Caco-2 (cell line): ENCODE measurements at regions not wholly inside any gene's neighbourhood (a gene's known extent, or its start where the extent isn't known, plus 50 kb on each side); places are given as distances from the start of the nearest gene placed in this dataset.

ENCODE experiments used
- BruUV-seq: library from RNA; stranded (reverse); fragments of 400-500 nt; replicated peaks from 2 replicates; lab custom pipeline; 2021; lab: Mats Ljungman, UMichigan
- CTCF ChIA-PET: fragments of 300-600 bp; sonication (Branson Sonifier 250); formaldehyde crosslinking; loops from one replicate; lab custom pipeline; 2022; ENCODE audit warnings: antibody characterized with exemption; lab: Charles Lee
- POLR2A ChIA-PET: fragments of 300-600 bp; sonication (Branson Sonifier 250); formaldehyde crosslinking; loops from one replicate; lab custom pipeline; 2022; ENCODE audit warnings: antibody characterized with exemption; lab: Charles Lee
- DNase-seq, 2 experiments: peaks; one replicate each; pipeline versions ENCODE4 v3.0.0 to v3.0.0-alpha.2; 2020 to 2022
- H3K27me3 ChIP-seq: replicated peaks from 2 replicates; pipeline ENCODE4 v1.6.0; 2011; ENCODE audit warnings: low read length; ENCODE audit not compliant: control insufficient read depth, insufficient read depth
- H3K36me3 ChIP-seq: 2 replicates; pipeline ENCODE4 v1.5.1; 2011; ENCODE audit warnings: low read length; ENCODE audit not compliant: control insufficient read depth, insufficient read depth
- H3K4me1 ChIP-seq: fragments of 250-450 bp; sonication (Bioruptor Pico); 2 replicates; pipeline ENCODE4 v1.5.1; 2020; ENCODE audit warnings: mild to moderate bottlenecking
- H3K4me3 ChIP-seq: 2 replicates; pipeline ENCODE4 v1.5.1; 2011; ENCODE audit warnings: low read depth, mild to moderate bottlenecking, control low read depth, low read length
- H3K9me3 ChIP-seq: fragments of 250-450 bp; sonication (Bioruptor Pico); 2 replicates; pipeline ENCODE4 v1.5.1; 2020; ENCODE audit warnings: mild to moderate bottlenecking, moderate library complexity
- H3K27ac Mint-ChIP-seq: one replicate; pipeline ENCODE4 v1.8.0; 2022; ENCODE audit warnings: mixed read lengths; ENCODE audit not compliant: unreplicated experiment
- H3K27me3 Mint-ChIP-seq: one replicate; pipeline ENCODE4 v1.8.0; 2022; ENCODE audit warnings: mixed read lengths; ENCODE audit not compliant: insufficient read depth, unreplicated experiment
- H3K36me3 Mint-ChIP-seq: one replicate; pipeline ENCODE4 v1.8.0; 2022; ENCODE audit warnings: mild to moderate bottlenecking, mixed read lengths; ENCODE audit not compliant: insufficient read depth, unreplicated experiment
- H3K4me1 Mint-ChIP-seq: one replicate; pipeline ENCODE4 v1.8.0; 2022; ENCODE audit warnings: low read depth, mixed read lengths; ENCODE audit not compliant: unreplicated experiment
- H3K4me3 Mint-ChIP-seq: one replicate; pipeline ENCODE4 v1.8.0; 2022; ENCODE audit warnings: mild to moderate bottlenecking, moderate library complexity, mixed read lengths; ENCODE audit not compliant: unreplicated experiment
- H3K9me3 Mint-ChIP-seq: one replicate; pipeline ENCODE4 v1.8.0; 2022; ENCODE audit warnings: mixed read lengths; ENCODE audit not compliant: unreplicated experiment
- intact Hi-C: fragments of 100-400 bp; cut with micrococcal nuclease; formaldehyde crosslinking; loops from one replicate; pipeline ENCODE4 v1.10.0; 2022; ENCODE audit not compliant: unreplicated experiment
- TF ChIP-seq, protein P1 (sequence below), 2 experiments: fragments of 200-600 bp in 1 of 2; IDR thresholded peaks; 1 replicate in 1 of 2; 2 replicates in 1 of 2; pipeline versions ENCODE4 v1.5.1 to v1.8.0; 2011 to 2022; ENCODE audit warnings: antibody characterized with exemption in 1 of 2, control low read depth in 1 of 2, inconsistent platforms in 1 of 2, low read depth in 1 of 2, low read length in 1 of 2, mild to moderate bottlenecking in 1 of 2, moderate library complexity in 1 of 2; ENCODE audit not compliant: insufficient read depth in 1 of 2, severe bottlenecking in 1 of 2, unreplicated experiment in 1 of 2

DNA sequence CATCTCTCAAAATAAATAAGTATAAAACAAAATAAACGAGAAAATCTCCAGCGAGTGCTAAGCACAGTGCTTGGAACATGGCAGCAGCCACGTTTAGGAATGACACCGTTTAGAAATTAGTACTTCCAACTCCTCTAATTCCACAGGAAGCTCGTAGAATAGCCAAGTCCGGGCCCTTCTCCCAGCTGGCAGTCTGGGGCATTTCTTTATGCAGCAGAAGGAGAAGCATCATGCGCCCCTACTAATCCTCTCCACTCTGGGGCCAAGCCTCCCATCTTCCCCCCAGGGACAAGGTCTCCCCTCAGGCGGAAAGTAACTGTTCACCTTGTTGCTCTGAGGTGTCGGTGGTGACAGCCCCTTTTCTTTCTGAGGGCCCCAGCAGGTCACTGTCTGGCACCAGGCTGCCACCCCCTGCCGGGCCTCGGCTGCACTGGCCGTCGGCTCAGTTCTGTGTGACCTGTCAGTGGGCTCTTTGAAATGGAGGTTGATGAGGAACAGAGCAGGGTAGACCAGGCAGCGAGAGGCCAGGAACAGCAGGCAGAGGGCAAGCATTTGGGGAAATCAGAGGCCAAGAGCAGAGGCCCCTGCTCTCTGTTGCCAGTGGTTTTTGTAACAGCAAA lies 113.5 kb upstream of the WWC1 start:
- ChIA-PET POLR2A (no interaction called here), CTCF (interaction anchor here (1.1 kb wide), 1 partner anchor 9 kb away, joined by 3 read pairs; no protein-coding TSS in a partner anchor)
- Mint-ChIP-seq H3K4me1 (no peaks in the 10 kb centered on the region), H3K9me3 (no peaks in the 10 kb centered on the region), H3K27me3 (peaks cover 16% of the 10 kb centered on the region), H3K36me3 (no peaks in the 10 kb centered on the region), H3K27ac (no peak overlapping the region), H3K4me3 (no peak overlapping the region)
- Histone ChIP-seq H3K27me3 (no peaks in the 10 kb centered on the region; the same call in 1 of the 2 replicates), H3K9me3 (no peaks in the 10 kb centered on the region), H3K36me3 (no peaks in the 10 kb centered on the region), H3K4me3 (no peak overlapping the region), H3K4me1 (no peaks in the 10 kb centered on the region)
- intact Hi-C loops, result no loop called here
- DNase-seq, result peak in 1 of 2 experiments; percentile 9
- no TSS peak for BruUV-seq
- TF ChIP-seq, protein P1, sequence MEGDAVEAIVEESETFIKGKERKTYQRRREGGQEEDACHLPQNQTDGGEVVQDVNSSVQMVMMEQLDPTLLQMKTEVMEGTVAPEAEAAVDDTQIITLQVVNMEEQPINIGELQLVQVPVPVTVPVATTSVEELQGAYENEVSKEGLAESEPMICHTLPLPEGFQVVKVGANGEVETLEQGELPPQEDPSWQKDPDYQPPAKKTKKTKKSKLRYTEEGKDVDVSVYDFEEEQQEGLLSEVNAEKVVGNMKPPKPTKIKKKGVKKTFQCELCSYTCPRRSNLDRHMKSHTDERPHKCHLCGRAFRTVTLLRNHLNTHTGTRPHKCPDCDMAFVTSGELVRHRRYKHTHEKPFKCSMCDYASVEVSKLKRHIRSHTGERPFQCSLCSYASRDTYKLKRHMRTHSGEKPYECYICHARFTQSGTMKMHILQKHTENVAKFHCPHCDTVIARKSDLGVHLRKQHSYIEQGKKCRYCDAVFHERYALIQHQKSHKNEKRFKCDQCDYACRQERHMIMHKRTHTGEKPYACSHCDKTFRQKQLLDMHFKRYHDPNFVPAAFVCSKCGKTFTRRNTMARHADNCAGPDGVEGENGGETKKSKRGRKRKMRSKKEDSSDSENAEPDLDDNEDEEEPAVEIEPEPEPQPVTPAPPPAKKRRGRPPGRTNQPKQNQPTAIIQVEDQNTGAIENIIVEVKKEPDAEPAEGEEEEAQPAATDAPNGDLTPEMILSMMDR (IDR thresholded peaks at IDR 0.05; ENCODE audit: insufficient read depth in 1 of 2, low read depth in 1 of 2, low read length in 1 of 2, severe bottlenecking in 1 of 2, unreplicated experiment in 1 of 2), result no peak

DNA sequence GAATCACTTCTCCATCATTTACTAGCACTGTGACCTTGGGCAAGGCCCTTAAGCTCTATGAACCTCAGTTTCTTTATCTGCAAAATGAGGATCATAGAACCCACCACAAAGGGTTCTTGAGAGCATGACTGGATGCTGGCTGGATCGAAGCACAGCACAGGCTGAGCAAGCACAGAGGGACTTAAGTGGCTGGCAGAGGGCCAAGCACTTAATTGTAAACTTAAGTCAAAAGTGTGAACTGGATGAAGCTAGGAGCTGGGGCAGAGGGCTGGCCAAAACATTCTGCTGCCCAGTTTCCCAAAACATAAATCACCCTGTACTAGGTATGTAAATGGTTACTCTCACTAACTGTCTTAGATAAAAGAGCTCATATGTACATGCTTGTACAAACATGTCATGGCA lies 112.3 kb upstream of the WWC1 start:
- H3K36me3 ChIP-seq, result no peaks in the 10 kb centered on the region
- CTCF ChIA-PET, result no interaction called here

GRCh38 chr5:168182269-168182668 lies 109.2 kb upstream of the WWC1 start:
- H3K27me3 Mint-ChIP-seq, result peaks cover 6% of the 10 kb centered on the region
- H3K4me3 Mint-ChIP-seq, result no peak overlapping the region
- no peaks in the 10 kb centered on the region for H3K4me1 ChIP-seq
- TF ChIP-seq, protein P1 (IDR thresholded peaks at IDR 0.05; ENCODE audit: insufficient read depth in 1 of 2, low read depth in 1 of 2, low read length in 1 of 2, severe bottlenecking in 1 of 2, unreplicated experiment in 1 of 2), result no peak
- no peaks in the 10 kb centered on the region; the same call in 1 of the 2 replicates for H3K27me3 ChIP-seq
- H3K9me3 Mint-ChIP-seq, result no peaks in the 10 kb centered on the region
- no peak overlapping the region for H3K27ac Mint-ChIP-seq
- intact Hi-C loops, result no loop called here
- no peaks in the 10 kb centered on the region for H3K9me3 ChIP-seq
- H3K36me3 ChIP-seq, result no peaks in the 10 kb centered on the region
- no peak overlapping the region for H3K4me3 ChIP-seq
- POLR2A ChIA-PET, result no interaction called here
- no peak for DNase-seq
- no TSS peak for BruUV-seq
- CTCF ChIA-PET, result no interaction called here
- H3K4me1 Mint-ChIP-seq, result no peaks in the 10 kb centered on the region
- no peaks in the 10 kb centered on the region for H3K36me3 Mint-ChIP-seq

More for the DNA sequence above, 112.3 kb upstream of the WWC1 start:
- DNase-seq, result no peak
- intact Hi-C loops, result no loop called here
- Mint-ChIP-seq H3K9me3 (no peaks in the 10 kb centered on the region), H3K4me3 (no peak overlapping the region), H3K36me3 (no peaks in the 10 kb centered on the region), H3K27ac (no peak overlapping the region), H3K27me3 (peaks cover 15% of the 10 kb centered on the region), H3K4me1 (no peaks in the 10 kb centered on the region)
- no TSS peak for BruUV-seq
- TF ChIP-seq, protein P1 (IDR thresholded peaks at IDR 0.05; ENCODE audit: insufficient read depth in 1 of 2, low read depth in 1 of 2, low read length in 1 of 2, severe bottlenecking in 1 of 2, unreplicated experiment in 1 of 2), result no peak
- POLR2A ChIA-PET, result no interaction called here
- Histone ChIP-seq H3K4me1 (no peaks in the 10 kb centered on the region), H3K27me3 (no peaks in the 10 kb centered on the region; the same call in 1 of the 2 replicates), H3K4me3 (no peak overlapping the region), H3K9me3 (no peaks in the 10 kb centered on the region)
